Jurkat, Clone E6-1 (cell line): ENCODE measurements at regions not wholly inside any gene's neighbourhood (a gene's known extent, or its start where the extent isn't known, plus 50 kb on each side); places are given as distances from the start of the nearest gene placed in this dataset.
A peak's percentile ranks its signal among the peaks of the same experiment; 100 is the strongest.
"Not testable (repeated sequence)": the region's sequence is repeated elsewhere in the genome, so short reads cannot be mapped to it uniquely, and the experiment has no call there.

ENCODE experiments used
- DNase-seq: peaks from one replicate; pipeline ENCODE4 v3.0.0-alpha.2; 2011; ENCODE audit warnings: low read depth, low spot score
- H3K4me3 ChIP-seq: 2 replicates; pipeline ENCODE4 v1.5.1; 2011; ENCODE audit warnings: mild to moderate bottlenecking, low read length, control low read depth, moderate library complexity

GRCh38 chr7:112540839-112541577 lies 60.2 kb downstream of the LSMEM1 start:
- DNase-seq = no peak
- H3K4me3 ChIP-seq = no peak overlapping the region

- H3K4me3 ChIP-seq = no peak overlapping the region
- no peak for DNase-seq
Measured at GRCh38 chr7:112546723-112547513, 66.1 kb downstream of the LSMEM1 start.

- no peak overlapping the region for H3K4me3 ChIP-seq
- no peak for DNase-seq
Measured at GRCh38 chr7:112547916-112548315, 67.1 kb downstream of the LSMEM1 start.

- no peak overlapping the region for H3K4me3 ChIP-seq
- peak; percentile 64 for DNase-seq
Measured at GRCh38 chr7:112550468-112551060, 69.8 kb downstream of the LSMEM1 start.

GRCh38 chr7:112551521-112551920 lies 70.7 kb downstream of the LSMEM1 start:
- H3K4me3 ChIP-seq, DNase-seq: not testable (repeated sequence)

- no peak overlapping the region for H3K4me3 ChIP-seq
- no peak for DNase-seq
Measured at GRCh38 chr7:112554591-112554990, 73.8 kb downstream of the LSMEM1 start.

- no peak overlapping the region for H3K4me3 ChIP-seq
- DNase-seq = peak; percentile 55
Measured at GRCh38 chr7:112556633-112557032, 75.8 kb downstream of the LSMEM1 start.

- DNase-seq = no peak
- H3K4me3 ChIP-seq = no peak overlapping the region
Measured at GRCh38 chr7:112566442-112567324, 85.9 kb downstream of the LSMEM1 start.

- H3K4me3 ChIP-seq = no peak overlapping the region
- DNase-seq = no peak
Measured at GRCh38 chr7:112567388-112567787, 86.6 kb downstream of the LSMEM1 start.

- no peak for DNase-seq
- no peak overlapping the region for H3K4me3 ChIP-seq
Measured at GRCh38 chr7:112571852-112572607, 91.2 kb downstream of the LSMEM1 start.

GRCh38 chr7:112572669-112573301 lies 92.0 kb downstream of the LSMEM1 start:
- no peak overlapping the region for H3K4me3 ChIP-seq
- DNase-seq = peak; percentile 29

GRCh38 chr7:112573302-112574039 lies 92.7 kb downstream of the LSMEM1 start:
- no peak for DNase-seq
- no peak overlapping the region for H3K4me3 ChIP-seq

- no peak for DNase-seq
- no peak overlapping the region for H3K4me3 ChIP-seq
Measured at GRCh38 chr7:112575864-112576263, 95.1 kb downstream of the LSMEM1 start.

GRCh38 chr7:112579388-112579787 lies 98.6 kb downstream of the LSMEM1 start:
- no peak for DNase-seq
- no peak overlapping the region for H3K4me3 ChIP-seq

- DNase-seq = no peak
- no peak overlapping the region for H3K4me3 ChIP-seq
Measured at GRCh38 chr7:112580717-112581435, 100.1 kb downstream of the LSMEM1 start.

GRCh38 chr7:112581529-112581928 lies 100.7 kb downstream of the LSMEM1 start:
- no peak for DNase-seq
- H3K4me3 ChIP-seq = no peak overlapping the region

GRCh38 chr7:112584290-112584689 lies 103.5 kb downstream of the LSMEM1 start:
- DNase-seq = no peak

More at GRCh38 chr7:112584290-112584689, 103.5 kb downstream of the LSMEM1 start:
- no peak overlapping the region for H3K4me3 ChIP-seq
